ENCODE measurements at regions not wholly inside any gene's neighbourhood (a gene's known extent, or its start where the extent isn't known, plus 50 kb on each side); places are given as distances from the start of the nearest gene placed in this dataset.

DNA sequence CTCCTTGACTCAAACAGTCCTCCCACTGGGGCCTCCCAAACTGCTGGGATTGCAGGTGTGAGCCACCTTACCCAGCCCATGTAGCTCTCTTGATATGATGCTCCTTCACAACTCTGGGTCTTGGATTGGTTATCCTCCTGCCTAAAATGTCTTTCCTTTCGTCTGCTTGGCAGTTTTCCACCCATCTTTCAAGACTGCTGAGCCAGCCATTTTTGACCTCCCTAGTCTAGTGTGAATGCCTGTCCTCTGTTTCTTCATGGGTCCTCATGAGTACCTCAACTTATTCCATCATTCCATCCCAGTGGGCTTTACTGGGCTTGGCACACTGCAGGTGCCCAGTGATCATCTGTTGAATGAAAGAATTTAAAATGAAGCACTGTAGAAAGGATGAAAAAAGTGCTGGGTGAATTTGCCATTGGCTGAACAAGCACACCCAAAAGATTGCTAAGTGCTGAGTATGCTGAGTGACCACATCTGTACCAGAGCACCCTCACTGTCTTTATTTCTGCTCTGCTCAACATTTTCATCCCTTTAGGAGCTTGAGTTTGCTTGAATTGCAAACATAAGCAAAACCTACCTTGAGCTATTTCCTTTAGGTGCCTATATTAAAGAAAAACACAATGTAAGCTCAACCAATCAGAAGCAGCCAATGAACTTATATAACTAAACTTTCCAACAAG, 84.8 kb upstream of the FAM169A start:
- TF ChIP-seq, protein P1, sequence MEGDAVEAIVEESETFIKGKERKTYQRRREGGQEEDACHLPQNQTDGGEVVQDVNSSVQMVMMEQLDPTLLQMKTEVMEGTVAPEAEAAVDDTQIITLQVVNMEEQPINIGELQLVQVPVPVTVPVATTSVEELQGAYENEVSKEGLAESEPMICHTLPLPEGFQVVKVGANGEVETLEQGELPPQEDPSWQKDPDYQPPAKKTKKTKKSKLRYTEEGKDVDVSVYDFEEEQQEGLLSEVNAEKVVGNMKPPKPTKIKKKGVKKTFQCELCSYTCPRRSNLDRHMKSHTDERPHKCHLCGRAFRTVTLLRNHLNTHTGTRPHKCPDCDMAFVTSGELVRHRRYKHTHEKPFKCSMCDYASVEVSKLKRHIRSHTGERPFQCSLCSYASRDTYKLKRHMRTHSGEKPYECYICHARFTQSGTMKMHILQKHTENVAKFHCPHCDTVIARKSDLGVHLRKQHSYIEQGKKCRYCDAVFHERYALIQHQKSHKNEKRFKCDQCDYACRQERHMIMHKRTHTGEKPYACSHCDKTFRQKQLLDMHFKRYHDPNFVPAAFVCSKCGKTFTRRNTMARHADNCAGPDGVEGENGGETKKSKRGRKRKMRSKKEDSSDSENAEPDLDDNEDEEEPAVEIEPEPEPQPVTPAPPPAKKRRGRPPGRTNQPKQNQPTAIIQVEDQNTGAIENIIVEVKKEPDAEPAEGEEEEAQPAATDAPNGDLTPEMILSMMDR (IDR thresholded peaks at IDR 0.05; ENCODE audit: borderline replicate concordance), result no peak
- Histone ChIP-seq H3K27me3 (ENCODE audit: low read depth) (peaks cover 19% of the 10 kb centered on the region), H3K27ac (replicated peaks) (no peak overlapping the region), H3K36me3 (no peaks in the 10 kb centered on the region), H3K4me1 (peaks cover 6% of the 10 kb centered on the region), H3K4me3 (no peak overlapping the region), H3K9me3 (replicated peaks) (peaks cover 7% of the 10 kb centered on the region)
- intact Hi-C loops (cut with micrococcal nuclease), result no loop called here
- no peak for DNase-seq

DNA sequence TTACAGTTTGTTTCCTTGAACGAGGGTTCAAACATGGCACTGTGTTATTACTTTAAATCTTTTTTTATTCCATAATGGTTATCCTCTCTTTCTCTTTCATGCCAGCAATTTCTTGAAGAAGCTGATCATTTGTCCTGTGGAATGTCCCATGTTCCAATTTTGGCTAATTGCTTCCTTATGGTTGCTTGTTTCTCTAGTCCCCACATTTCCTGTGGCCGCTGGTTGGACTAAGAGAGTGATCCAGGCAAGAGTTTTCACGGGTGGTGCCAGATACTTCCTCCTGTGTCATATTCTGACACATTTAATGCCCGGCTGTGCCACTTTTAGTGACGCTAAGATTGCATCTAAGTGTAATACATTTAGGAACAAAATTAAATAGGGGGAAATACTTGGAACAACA, 83.8 kb upstream of the FAM169A start:
- Histone ChIP-seq H3K9me3 (replicated peaks) (no peaks in the 10 kb centered on the region), H3K4me3 (no peak overlapping the region), H3K36me3 (no peaks in the 10 kb centered on the region), H3K27ac (replicated peaks) (no peak overlapping the region), H3K27me3 (ENCODE audit: low read depth) (peaks cover 19% of the 10 kb centered on the region), H3K4me1 (peaks cover 6% of the 10 kb centered on the region)
- TF ChIP-seq, protein P1 (IDR thresholded peaks at IDR 0.05; ENCODE audit: borderline replicate concordance), result no peak
- no peak for DNase-seq
- intact Hi-C loops (cut with micrococcal nuclease), result no loop called here

- DNase-seq, result no peak
- peaks cover 16% of the 10 kb centered on the region for H3K27me3 ChIP-seq (ENCODE audit: low read depth)
- peaks cover 6% of the 10 kb centered on the region for H3K4me1 ChIP-seq
- no peaks in the 10 kb centered on the region for H3K36me3 ChIP-seq
- TF ChIP-seq, protein P1 (IDR thresholded peaks at IDR 0.05; ENCODE audit: borderline replicate concordance), result no peak
- no peaks in the 10 kb centered on the region for H3K9me3 ChIP-seq (replicated peaks)
- no peak overlapping the region for H3K27ac ChIP-seq (replicated peaks)
- H3K4me3 ChIP-seq, result no peak overlapping the region
- intact Hi-C loops (cut with micrococcal nuclease), result no loop called here
These were observed 81.9 kb upstream of the FAM169A start for GRCh38 chr5:74948031-74948546.

DNA sequence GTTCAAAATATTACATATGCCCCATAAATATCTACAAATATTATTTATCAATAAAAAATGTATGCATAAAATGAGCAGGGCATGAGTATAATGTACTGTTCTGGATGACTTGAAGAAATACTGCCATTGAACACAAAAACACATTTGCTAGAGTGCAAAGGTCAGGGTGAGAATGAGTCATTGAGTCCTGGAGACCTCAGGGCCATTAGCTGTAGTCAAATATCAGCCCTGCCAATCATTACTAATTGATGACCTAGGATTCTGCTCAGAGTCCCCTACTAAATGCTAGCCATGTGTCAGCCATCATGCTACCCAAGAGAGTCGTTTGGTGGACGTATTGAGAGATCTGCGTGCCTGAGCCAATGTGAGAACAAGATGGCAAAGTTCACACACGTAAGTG, 80.3 kb upstream of the FAM169A start:
- peaks cover 6% of the 10 kb centered on the region for H3K4me1 ChIP-seq
- H3K36me3 ChIP-seq, result no peaks in the 10 kb centered on the region
- H3K9me3 ChIP-seq (replicated peaks), result no peaks in the 10 kb centered on the region
- intact Hi-C loops (cut with micrococcal nuclease), result no loop called here
- DNase-seq, result no peak
- no peak overlapping the region for H3K27ac ChIP-seq (replicated peaks)
- H3K4me3 ChIP-seq, result no peak overlapping the region
- TF ChIP-seq, protein P1 (IDR thresholded peaks at IDR 0.05; ENCODE audit: borderline replicate concordance), result no peak
- peaks cover 25% of the 10 kb centered on the region for H3K27me3 ChIP-seq (ENCODE audit: low read depth)

DNA sequence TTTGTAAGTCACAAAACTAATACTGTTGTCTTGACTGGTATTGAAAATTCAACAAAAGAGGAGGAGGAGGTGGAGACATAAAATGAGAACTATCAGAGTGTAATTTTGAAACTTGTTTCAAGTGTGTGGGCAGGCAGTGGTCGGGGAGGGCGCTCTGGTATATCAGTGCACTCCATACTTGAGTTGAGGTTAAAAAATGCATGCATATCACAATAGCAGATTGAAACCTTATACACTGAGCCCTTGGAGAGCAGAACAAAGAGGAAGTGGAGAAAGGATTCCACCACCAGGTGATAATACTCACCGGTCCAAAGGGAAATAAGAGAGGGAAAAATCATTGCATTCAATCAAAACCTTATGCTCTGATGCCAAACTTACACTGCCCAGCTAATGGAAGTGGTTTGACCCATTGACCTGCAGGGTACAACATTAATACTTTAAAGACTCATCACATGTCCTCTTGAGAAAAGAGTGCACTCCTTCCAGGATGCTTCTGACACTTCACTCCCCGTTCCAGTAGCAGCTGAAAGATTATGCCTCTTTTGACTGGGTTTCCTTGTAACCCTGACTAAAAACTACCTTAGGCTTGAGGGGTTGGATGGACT, 79.5 kb upstream of the FAM169A start:
- H3K4me3 ChIP-seq, result no peak overlapping the region
- TF ChIP-seq, protein P1 (IDR thresholded peaks at IDR 0.05; ENCODE audit: borderline replicate concordance), result no peak
- intact Hi-C loops (cut with micrococcal nuclease), result no loop called here
- H3K36me3 ChIP-seq, result no peaks in the 10 kb centered on the region
- H3K9me3 ChIP-seq (replicated peaks), result no peaks in the 10 kb centered on the region
- no peak for DNase-seq
- H3K27me3 ChIP-seq (ENCODE audit: low read depth), result peaks cover 29% of the 10 kb centered on the region
- H3K4me1 ChIP-seq, result peaks cover 6% of the 10 kb centered on the region
- H3K27ac ChIP-seq (replicated peaks), result no peak overlapping the region
